Neural crest cell (in vitro differentiated cells): ENCODE measurements at regions not wholly inside any gene's neighbourhood (a gene's known extent, or its start where the extent isn't known, plus 50 kb on each side); places are given as distances from the start of the nearest gene placed in this dataset.

ENCODE experiments used
- DNase-seq: peaks from one replicate; pipeline ENCODE4 v3.0.0; 2021; ENCODE audit warnings: low read depth, mixed read lengths, low spot score
- H3K27ac Mint-ChIP-seq: one replicate; pipeline ENCODE4 v1.8.0; 2021; ENCODE audit warnings: mild to moderate bottlenecking, mixed read lengths; ENCODE audit not compliant: unreplicated experiment
- H3K27me3 Mint-ChIP-seq: 2 replicates; pipeline ENCODE4 v1.8.0; 2021; ENCODE audit warnings: low read depth, mild to moderate bottlenecking, mixed read lengths
- H3K36me3 Mint-ChIP-seq: 2 replicates; pipeline ENCODE4 v1.8.0; 2021; ENCODE audit warnings: low read depth, mild to moderate bottlenecking, mixed read lengths
- H3K4me1 Mint-ChIP-seq: 2 replicates; pipeline ENCODE4 v1.8.0; 2021; ENCODE audit warnings: mixed read lengths
- H3K4me3 Mint-ChIP-seq: one replicate; pipeline ENCODE4 v1.8.0; 2021; ENCODE audit warnings: mild to moderate bottlenecking, mixed read lengths
- H3K9me3 Mint-ChIP-seq: 2 replicates; pipeline ENCODE4 v1.8.0; 2021; ENCODE audit warnings: mixed read lengths
- CTCF ChIP-seq: fragments of 200-600 bp; sonication (generic); conservative IDR thresholded peaks from 2 replicates; pipeline ENCODE4 v1.5.0; 2021; ENCODE audit warnings: antibody characterized with exemption, mild to moderate bottlenecking

- no peaks in the 10 kb centered on the region for H3K36me3 Mint-ChIP-seq
- no peak for TF ChIP-seq CTCF
- DNase-seq = no peak
- H3K4me1 Mint-ChIP-seq = no peaks in the 10 kb centered on the region
- no peaks in the 10 kb centered on the region for H3K27me3 Mint-ChIP-seq
- no peak overlapping the region for H3K27ac Mint-ChIP-seq
- peaks cover 4% of the 10 kb centered on the region for H3K9me3 Mint-ChIP-seq
- no peak overlapping the region for H3K4me3 Mint-ChIP-seq
These were observed 1254.4 kb upstream of the ADGRL3 start for GRCh38 chr4:59945716-59946115.

- Mint-ChIP-seq H3K36me3 (no peaks in the 10 kb centered on the region), H3K4me1 (no peaks in the 10 kb centered on the region), H3K27ac (no peak overlapping the region), H3K27me3 (no peaks in the 10 kb centered on the region), H3K4me3 (no peak overlapping the region), H3K9me3 (no peaks in the 10 kb centered on the region)
- no peak for TF ChIP-seq CTCF
- DNase-seq = no peak
These were observed 1243.8 kb upstream of the ADGRL3 start for GRCh38 chr4:59956366-59956765.

- Mint-ChIP-seq H3K27me3 (no peaks in the 10 kb centered on the region), H3K9me3 (no peaks in the 10 kb centered on the region), H3K36me3 (no peaks in the 10 kb centered on the region), H3K4me3 (no peak overlapping the region), H3K4me1 (no peaks in the 10 kb centered on the region), H3K27ac (no peak overlapping the region)
- TF ChIP-seq CTCF = no peak
- DNase-seq = no peak
These were observed 1240.0 kb upstream of the ADGRL3 start for GRCh38 chr4:59960143-59960542.

GRCh38 chr4:59966758-59967157 lies 1233.4 kb upstream of the ADGRL3 start:
- no peak overlapping the region for H3K27ac Mint-ChIP-seq
- H3K9me3 Mint-ChIP-seq = no peaks in the 10 kb centered on the region
- no peaks in the 10 kb centered on the region for H3K4me1 Mint-ChIP-seq
- no peak for TF ChIP-seq CTCF
- no peaks in the 10 kb centered on the region for H3K36me3 Mint-ChIP-seq
- H3K4me3 Mint-ChIP-seq = no peak overlapping the region
- H3K27me3 Mint-ChIP-seq = no peaks in the 10 kb centered on the region
- DNase-seq = no peak

- no peak for DNase-seq
- Mint-ChIP-seq H3K27ac (no peak overlapping the region), H3K4me1 (no peaks in the 10 kb centered on the region), H3K4me3 (no peak overlapping the region), H3K36me3 (no peaks in the 10 kb centered on the region), H3K9me3 (no peaks in the 10 kb centered on the region), H3K27me3 (no peaks in the 10 kb centered on the region)
- no peak for TF ChIP-seq CTCF
These were observed 1231.3 kb upstream of the ADGRL3 start for GRCh38 chr4:59968796-59969195.

- TF ChIP-seq CTCF = no peak
- no peak overlapping the region for H3K4me3 Mint-ChIP-seq
- DNase-seq = no peak
- no peaks in the 10 kb centered on the region for H3K9me3 Mint-ChIP-seq
- no peaks in the 10 kb centered on the region for H3K36me3 Mint-ChIP-seq
- H3K27me3 Mint-ChIP-seq = no peaks in the 10 kb centered on the region
- no peak overlapping the region for H3K27ac Mint-ChIP-seq
- H3K4me1 Mint-ChIP-seq = no peaks in the 10 kb centered on the region
These were observed 1230.2 kb upstream of the ADGRL3 start for GRCh38 chr4:59969909-59970308.
